GM19025 (cell line): ENCODE measurements at regions not wholly inside any gene's neighbourhood (a gene's known extent, or its start where the extent isn't known, plus 50 kb on each side); places are given as distances from the start of the nearest gene placed in this dataset.
"Not testable (repeated sequence)": the region's sequence is repeated elsewhere in the genome, so short reads cannot be mapped to it uniquely, and the experiment has no call there.

Experiments
- ATAC-seq: cut with Tn5 transposase; IDR thresholded peaks from one replicate; pipeline ENCODE4 v1.9.1; 2021; ENCODE audit warnings: mild to moderate bottlenecking, low read depth, moderate library complexity; ENCODE audit not compliant: unreplicated experiment

GRCh38 chr3:31092748-31093589, 198.5 kb upstream of the GADL1 start:
- no peak for ATAC-seq

GRCh38 chr3:31093606-31094005, 199.1 kb upstream of the GADL1 start:
- no peak for ATAC-seq

GRCh38 chr3:31094048-31094447, 199.6 kb upstream of the GADL1 start:
- ATAC-seq = no peak

- no peak for ATAC-seq
Observed at GRCh38 chr3:31095255-31095654, 200.8 kb upstream of the GADL1 start.

- no peak for ATAC-seq
Observed at GRCh38 chr3:31096661-31097395, 202.4 kb upstream of the GADL1 start.

- no peak for ATAC-seq
Observed at GRCh38 chr3:31100519-31100918, 206.1 kb upstream of the GADL1 start.

GRCh38 chr3:31101285-31101684, 206.8 kb upstream of the GADL1 start:
- ATAC-seq = not testable (repeated sequence)

GRCh38 chr3:31102196-31102879, 207.9 kb upstream of the GADL1 start:
- ATAC-seq = no peak

GRCh38 chr3:31103181-31103580, 208.7 kb upstream of the GADL1 start:
- no peak for ATAC-seq

GRCh38 chr3:31103623-31104180, 209.2 kb upstream of the GADL1 start:
- no peak for ATAC-seq

GRCh38 chr3:31105011-31105410, 210.6 kb upstream of the GADL1 start:
- no peak for ATAC-seq

GRCh38 chr3:31105438-31106077, 211.1 kb upstream of the GADL1 start:
- no peak for ATAC-seq

GRCh38 chr3:31106204-31106603, 211.7 kb upstream of the GADL1 start:
- no peak for ATAC-seq

GRCh38 chr3:31106912-31107311, 212.5 kb upstream of the GADL1 start:
- ATAC-seq = peak; percentile 86

GRCh38 chr3:31114929-31115283, 220.4 kb upstream of the GADL1 start:
- ATAC-seq = no peak

- not testable (repeated sequence) for ATAC-seq
Observed at GRCh38 chr3:31115531-31115930, 221.1 kb upstream of the GADL1 start.

GRCh38 chr3:31116651-31117050, 222.2 kb upstream of the GADL1 start:
- ATAC-seq = no peak

GRCh38 chr3:31117854-31118253, 223.4 kb upstream of the GADL1 start:
- ATAC-seq = no peak

- ATAC-seq = no peak
Observed at GRCh38 chr3:31124373-31124772, 229.9 kb upstream of the GADL1 start.

GRCh38 chr3:31125413-31126020, 231.1 kb upstream of the GADL1 start:
- no peak for ATAC-seq
